ENCODE measurements at regions not wholly inside any gene's neighbourhood (a gene's known extent, or its start where the extent isn't known, plus 50 kb on each side); places are given as distances from the start of the nearest gene placed in this dataset.

DNA sequence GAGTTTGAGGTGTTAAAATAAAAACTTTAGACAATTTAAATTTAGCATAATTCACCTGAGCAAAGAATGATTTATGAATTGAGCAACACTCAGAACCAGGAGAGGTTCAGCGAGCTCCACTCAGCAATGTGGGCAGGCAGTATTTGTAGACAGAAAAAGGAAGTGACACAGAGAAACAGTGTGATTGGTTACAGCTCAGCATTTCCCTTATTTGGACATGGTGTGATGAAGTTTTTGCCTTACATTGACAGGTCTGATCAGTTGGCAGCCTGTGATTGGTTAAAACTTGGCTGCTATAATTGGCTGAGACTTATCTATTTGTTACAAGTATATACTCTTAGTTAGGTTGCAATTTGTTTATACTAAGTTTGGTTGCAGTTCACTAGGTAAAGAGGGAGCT lies 621.2 kb upstream of the PRMT6 start:
- Histone ChIP-seq H2AFZ (ENCODE audit: insufficient read depth, low read length, poor library complexity) (no peak overlapping the region), H2BK5ac (ENCODE audit: low read depth, low read length, poor library complexity) (no peak overlapping the region), H3K4me2 (ENCODE audit: low read length) (no peak overlapping the region), H3K79me1 (ENCODE audit: low read length) (no peaks in the 10 kb centered on the region), H3K14ac (ENCODE audit: low read length) (no peak overlapping the region), H3K27me3 (ENCODE audit: insufficient read depth, low read length) (no peaks in the 10 kb centered on the region), H3K36me3 (ENCODE audit: control insufficient read depth in 1 of 2, insufficient read depth in 2 of 2, low read length in 2 of 2) (no peaks in the 10 kb centered on the region), H3K9ac (ENCODE audit: low read length) (no peak overlapping the region), H3K23ac (ENCODE audit: low read length) (no peak overlapping the region), H4K12ac (ENCODE audit: low read depth, low read length) (no peak overlapping the region), H3K4ac (ENCODE audit: low read depth, low read length) (no peak overlapping the region), H3K9me3 (ENCODE audit: insufficient read depth, low read depth, low read length) (no peaks in the 10 kb centered on the region), H3K27ac (ENCODE audit: low read depth, low read length) (no peak overlapping the region), H3K18ac (ENCODE audit: low read length) (no peak overlapping the region), H2BK120ac (ENCODE audit: insufficient read depth, low read length, poor library complexity) (no peak overlapping the region), H3K4me1 (ENCODE audit: control insufficient read depth in 1 of 2, insufficient read depth in 2 of 2, low read length in 2 of 2) (no peaks in the 10 kb centered on the region), H2BK12ac (ENCODE audit: low read length) (no peak overlapping the region), H4K91ac (ENCODE audit: low read depth, low read length) (no peak overlapping the region), H3K79me2 (ENCODE audit: control insufficient read depth, insufficient read depth, low read length, poor library complexity) (no peaks in the 10 kb centered on the region), H3K4me3 (ENCODE audit: low read depth, low read length) (no peak overlapping the region), H4K8ac (ENCODE audit: low read depth, low read length) (no peak overlapping the region), H2AK5ac (ENCODE audit: low read length) (no peak overlapping the region)
- WGBS (ENCODE audit: extremely low coverage, insufficient coverage, insufficient read length), result no CpG with 5 or more reads among the region's 1 CpG
- no peak for DNase-seq

DNA sequence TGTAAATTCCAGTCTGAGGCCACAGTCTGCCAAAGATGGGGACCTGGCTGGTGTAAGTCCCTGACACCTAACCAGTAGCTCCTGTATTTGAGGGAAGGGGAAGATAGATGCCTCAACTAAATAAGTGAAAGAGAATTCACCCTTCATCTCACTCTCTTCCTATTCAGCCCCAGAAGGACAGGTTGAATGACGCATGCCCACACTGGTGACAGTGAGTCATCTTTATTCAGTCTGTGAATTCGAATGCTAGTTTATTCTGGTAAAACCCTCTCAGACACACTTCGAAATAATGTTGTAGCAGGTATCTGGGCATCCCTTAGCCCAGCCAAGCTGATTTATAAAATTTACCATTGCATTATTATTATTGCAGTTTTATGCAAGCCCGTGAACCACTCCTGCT lies 617.0 kb upstream of the PRMT6 start:
- H4K91ac ChIP-seq (ENCODE audit: low read depth, low read length), result no peak overlapping the region
- H3K18ac ChIP-seq (ENCODE audit: low read length), result no peak overlapping the region
- no peak overlapping the region for H3K27ac ChIP-seq (ENCODE audit: low read depth, low read length)
- H3K9me3 ChIP-seq (ENCODE audit: insufficient read depth, low read depth, low read length), result no peaks in the 10 kb centered on the region
- H3K27me3 ChIP-seq (ENCODE audit: insufficient read depth, low read length), result no peaks in the 10 kb centered on the region
- H4K12ac ChIP-seq (ENCODE audit: low read depth, low read length), result no peak overlapping the region
- H2AK5ac ChIP-seq (ENCODE audit: low read length), result no peak overlapping the region
- H3K14ac ChIP-seq (ENCODE audit: low read length), result no peak overlapping the region
- no peak overlapping the region for H3K4me3 ChIP-seq (ENCODE audit: low read depth, low read length)
- no peak overlapping the region for H2AFZ ChIP-seq (ENCODE audit: insufficient read depth, low read length, poor library complexity)
- H3K4ac ChIP-seq (ENCODE audit: low read depth, low read length), result no peak overlapping the region
- H3K36me3 ChIP-seq (ENCODE audit: control insufficient read depth in 1 of 2, insufficient read depth in 2 of 2, low read length in 2 of 2), result no peaks in the 10 kb centered on the region
- no peak overlapping the region for H2BK120ac ChIP-seq (ENCODE audit: insufficient read depth, low read length, poor library complexity)
- H4K8ac ChIP-seq (ENCODE audit: low read depth, low read length), result no peak overlapping the region
- no CpG with 5 or more reads among the region's 4 CpGs for WGBS (ENCODE audit: extremely low coverage, insufficient coverage, insufficient read length)
- no peak overlapping the region for H2BK5ac ChIP-seq (ENCODE audit: low read depth, low read length, poor library complexity)
- H3K9ac ChIP-seq (ENCODE audit: low read length), result peak overlapping the region; percentile 20
- H3K4me1 ChIP-seq (ENCODE audit: control insufficient read depth in 1 of 2, insufficient read depth in 2 of 2, low read length in 2 of 2), result no peaks in the 10 kb centered on the region
- no peak overlapping the region for H3K4me2 ChIP-seq (ENCODE audit: low read length)
- H3K79me1 ChIP-seq (ENCODE audit: low read length), result no peaks in the 10 kb centered on the region
- DNase-seq, result no peak
- no peak overlapping the region for H3K23ac ChIP-seq (ENCODE audit: low read length)
- no peaks in the 10 kb centered on the region for H3K79me2 ChIP-seq (ENCODE audit: control insufficient read depth, insufficient read depth, low read length, poor library complexity)
- no peak overlapping the region for H2BK12ac ChIP-seq (ENCODE audit: low read length)

DNA sequence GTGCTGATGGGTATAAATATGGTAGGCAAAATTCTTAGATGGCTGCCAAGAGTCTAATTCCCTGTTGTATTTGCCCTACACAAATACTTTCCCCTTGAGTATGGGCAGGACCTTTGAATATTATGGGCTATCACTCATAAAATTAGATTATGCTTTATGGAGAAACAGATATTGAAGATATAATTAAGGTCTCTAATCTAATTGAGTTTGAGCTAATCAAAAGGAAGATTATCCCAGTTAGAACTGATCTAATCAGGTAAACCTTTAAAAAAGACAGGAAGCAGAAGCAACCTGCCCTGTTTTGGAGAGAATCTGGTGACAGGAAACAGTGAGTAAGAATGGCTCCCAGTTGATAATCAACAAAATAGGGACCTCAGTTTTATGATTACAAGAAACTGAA lies 609.0 kb upstream of the PRMT6 start:
- no peak overlapping the region for H3K4me3 ChIP-seq (ENCODE audit: low read depth, low read length)
- no peak overlapping the region for H3K4me2 ChIP-seq (ENCODE audit: low read length)

GRCh38 chr1:106456832-106457231 lies 599.6 kb upstream of the PRMT6 start:
- H3K79me1 ChIP-seq (ENCODE audit: low read length), result no peaks in the 10 kb centered on the region
- no peak overlapping the region for H2BK12ac ChIP-seq (ENCODE audit: low read length)
- H3K23ac ChIP-seq (ENCODE audit: low read length), result no peak overlapping the region
- no peak overlapping the region for H4K8ac ChIP-seq (ENCODE audit: low read depth, low read length)
- no peak overlapping the region for H2BK120ac ChIP-seq (ENCODE audit: insufficient read depth, low read length, poor library complexity)
- no peak for DNase-seq
- H4K12ac ChIP-seq (ENCODE audit: low read depth, low read length), result no peak overlapping the region
- no peak overlapping the region for H3K9ac ChIP-seq (ENCODE audit: low read length)
- no peaks in the 10 kb centered on the region for H3K4me1 ChIP-seq (ENCODE audit: control insufficient read depth in 1 of 2, insufficient read depth in 2 of 2, low read length in 2 of 2)
- H3K79me2 ChIP-seq (ENCODE audit: control insufficient read depth, insufficient read depth, low read length, poor library complexity), result no peaks in the 10 kb centered on the region
- no peak overlapping the region for H3K14ac ChIP-seq (ENCODE audit: low read length)
- H3K9me3 ChIP-seq (ENCODE audit: insufficient read depth, low read depth, low read length), result no peaks in the 10 kb centered on the region
- H2AK5ac ChIP-seq (ENCODE audit: low read length), result no peak overlapping the region
- WGBS (ENCODE audit: extremely low coverage, insufficient coverage, insufficient read length), result no CpG with 5 or more reads among the region's 3 CpGs
- H3K4me2 ChIP-seq (ENCODE audit: low read length), result no peak overlapping the region
- no peak overlapping the region for H3K4me3 ChIP-seq (ENCODE audit: low read depth, low read length)
- no peak overlapping the region for H3K27ac ChIP-seq (ENCODE audit: low read depth, low read length)
- no peak overlapping the region for H3K4ac ChIP-seq (ENCODE audit: low read depth, low read length)
- no peak overlapping the region for H2AFZ ChIP-seq (ENCODE audit: insufficient read depth, low read length, poor library complexity)
- H4K91ac ChIP-seq (ENCODE audit: low read depth, low read length), result no peak overlapping the region
- H3K27me3 ChIP-seq (ENCODE audit: insufficient read depth, low read length), result no peaks in the 10 kb centered on the region
- no peak overlapping the region for H2BK5ac ChIP-seq (ENCODE audit: low read depth, low read length, poor library complexity)
- no peak overlapping the region for H3K18ac ChIP-seq (ENCODE audit: low read length)
- H3K36me3 ChIP-seq (ENCODE audit: control insufficient read depth in 1 of 2, insufficient read depth in 2 of 2, low read length in 2 of 2), result no peaks in the 10 kb centered on the region

More for the DNA sequence above, 609.0 kb upstream of the PRMT6 start:
- no peak overlapping the region for H4K12ac ChIP-seq (ENCODE audit: low read depth, low read length)
- H3K9ac ChIP-seq (ENCODE audit: low read length), result no peak overlapping the region
- no peak overlapping the region for H2BK5ac ChIP-seq (ENCODE audit: low read depth, low read length, poor library complexity)
- no peaks in the 10 kb centered on the region for H3K9me3 ChIP-seq (ENCODE audit: insufficient read depth, low read depth, low read length)
- no peak overlapping the region for H3K27ac ChIP-seq (ENCODE audit: low read depth, low read length)
- H3K14ac ChIP-seq (ENCODE audit: low read length), result no peak overlapping the region
- no peak overlapping the region for H2AK5ac ChIP-seq (ENCODE audit: low read length)
- no peaks in the 10 kb centered on the region for H3K4me1 ChIP-seq (ENCODE audit: control insufficient read depth in 1 of 2, insufficient read depth in 2 of 2, low read length in 2 of 2)
- H2BK12ac ChIP-seq (ENCODE audit: low read length), result no peak overlapping the region
- no peak overlapping the region for H3K4ac ChIP-seq (ENCODE audit: low read depth, low read length)
- no peaks in the 10 kb centered on the region for H3K79me2 ChIP-seq (ENCODE audit: control insufficient read depth, insufficient read depth, low read length, poor library complexity)
- H3K27me3 ChIP-seq (ENCODE audit: insufficient read depth, low read length), result no peaks in the 10 kb centered on the region
- H3K18ac ChIP-seq (ENCODE audit: low read length), result no peak overlapping the region
- no peak overlapping the region for H3K23ac ChIP-seq (ENCODE audit: low read length)
- no peak for DNase-seq
- H2AFZ ChIP-seq (ENCODE audit: insufficient read depth, low read length, poor library complexity), result no peak overlapping the region
- no peaks in the 10 kb centered on the region for H3K79me1 ChIP-seq (ENCODE audit: low read length)
- no peak overlapping the region for H4K91ac ChIP-seq (ENCODE audit: low read depth, low read length)
- no peak overlapping the region for H2BK120ac ChIP-seq (ENCODE audit: insufficient read depth, low read length, poor library complexity)
- H3K36me3 ChIP-seq (ENCODE audit: control insufficient read depth in 1 of 2, insufficient read depth in 2 of 2, low read length in 2 of 2), result no peaks in the 10 kb centered on the region
- no peak overlapping the region for H4K8ac ChIP-seq (ENCODE audit: low read depth, low read length)

Measured in trophoblast cell (in vitro differentiated cells and primary cell).